Upper lobe of right lung (tissue), 1 donor: ENCODE measurements at regions not wholly inside any gene's neighbourhood (a gene's known extent, or its start where the extent isn't known, plus 50 kb on each side); places are given as distances from the start of the nearest gene placed in this dataset.
A peak's percentile ranks its signal among the peaks of the same experiment; 100 is the strongest.

Experiments used
- ATAC-seq: fragments of 200-7000 bp; cut with Tn5 transposase; one replicate; pipeline ENCODE4 v1.9.1; 2020; ENCODE audit warnings: mild to moderate bottlenecking, moderate library complexity
- DNase-seq: peaks from one replicate; pipeline ENCODE4 v3.0.0-alpha.2; 2020
- H3K27ac ChIP-seq: fragments of 200-600 bp; one replicate; pipeline ENCODE4 v1.8.0; 2022
- H3K27me3 ChIP-seq: fragments of 200-600 bp; one replicate; pipeline ENCODE4 v1.8.0; 2022; ENCODE audit warnings: mild to moderate bottlenecking
- H3K36me3 ChIP-seq: fragments of 200-600 bp; one replicate; pipeline ENCODE4 v1.8.0; 2022
- H3K4me1 ChIP-seq: fragments of 200-600 bp; one replicate; pipeline ENCODE4 v1.8.0; 2022
- H3K4me3 ChIP-seq: fragments of 200-600 bp; one replicate; pipeline ENCODE4 v1.8.0; 2022; ENCODE audit warnings: mild to moderate bottlenecking
- H3K9me3 ChIP-seq: fragments of 200-600 bp; one replicate; pipeline ENCODE4 v1.8.0; 2022
- intact Hi-C: fragments of 100-400 bp; cut with DNase I; formaldehyde crosslinking; loops from one replicate; pipeline ENCODE4 v1.11.0; 2022
- TF ChIP-seq, protein P1 (sequence below): fragments of 200-600 bp; IDR thresholded peaks from one replicate; pipeline ENCODE4 v1.8.0; 2022; ENCODE audit warnings: antibody characterized with exemption
- donor health status: DM: no; HTN: yes; CAD: no; lungs with severe emphysema.

DNA sequence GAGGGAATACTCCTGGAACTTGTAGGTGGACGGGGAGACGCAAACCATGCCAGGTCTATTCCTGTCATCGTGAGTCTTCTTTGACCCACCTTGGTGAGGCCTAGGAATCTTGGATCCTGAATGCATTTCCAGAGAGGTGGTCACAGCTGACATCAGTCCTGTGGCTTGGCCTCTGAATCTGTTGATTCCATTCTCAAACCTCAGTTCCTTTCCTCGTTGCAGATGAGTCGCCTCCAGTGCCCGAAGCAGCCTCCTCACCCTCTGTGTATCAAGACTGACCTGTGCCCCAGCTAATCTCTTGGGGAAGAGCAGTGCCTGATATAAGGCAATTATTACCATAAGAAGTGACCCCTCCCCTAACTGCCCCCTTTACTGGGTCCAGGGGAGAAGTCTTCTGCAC is 118.1 kb downstream of the SMIM20 start:
- Histone ChIP-seq H3K27me3 (no peaks in the 10 kb centered on the region), H3K36me3 (no peaks in the 10 kb centered on the region), H3K4me3 (no peak overlapping the region), H3K27ac (no peak overlapping the region), H3K4me1 (peaks cover 4% of the 10 kb centered on the region), H3K9me3 (no peaks in the 10 kb centered on the region)
- DNase-seq (no peak), ATAC-seq (no peak)
- intact Hi-C loops, result no loop called here
- TF ChIP-seq, protein P1, sequence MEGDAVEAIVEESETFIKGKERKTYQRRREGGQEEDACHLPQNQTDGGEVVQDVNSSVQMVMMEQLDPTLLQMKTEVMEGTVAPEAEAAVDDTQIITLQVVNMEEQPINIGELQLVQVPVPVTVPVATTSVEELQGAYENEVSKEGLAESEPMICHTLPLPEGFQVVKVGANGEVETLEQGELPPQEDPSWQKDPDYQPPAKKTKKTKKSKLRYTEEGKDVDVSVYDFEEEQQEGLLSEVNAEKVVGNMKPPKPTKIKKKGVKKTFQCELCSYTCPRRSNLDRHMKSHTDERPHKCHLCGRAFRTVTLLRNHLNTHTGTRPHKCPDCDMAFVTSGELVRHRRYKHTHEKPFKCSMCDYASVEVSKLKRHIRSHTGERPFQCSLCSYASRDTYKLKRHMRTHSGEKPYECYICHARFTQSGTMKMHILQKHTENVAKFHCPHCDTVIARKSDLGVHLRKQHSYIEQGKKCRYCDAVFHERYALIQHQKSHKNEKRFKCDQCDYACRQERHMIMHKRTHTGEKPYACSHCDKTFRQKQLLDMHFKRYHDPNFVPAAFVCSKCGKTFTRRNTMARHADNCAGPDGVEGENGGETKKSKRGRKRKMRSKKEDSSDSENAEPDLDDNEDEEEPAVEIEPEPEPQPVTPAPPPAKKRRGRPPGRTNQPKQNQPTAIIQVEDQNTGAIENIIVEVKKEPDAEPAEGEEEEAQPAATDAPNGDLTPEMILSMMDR, result no peak

DNA sequence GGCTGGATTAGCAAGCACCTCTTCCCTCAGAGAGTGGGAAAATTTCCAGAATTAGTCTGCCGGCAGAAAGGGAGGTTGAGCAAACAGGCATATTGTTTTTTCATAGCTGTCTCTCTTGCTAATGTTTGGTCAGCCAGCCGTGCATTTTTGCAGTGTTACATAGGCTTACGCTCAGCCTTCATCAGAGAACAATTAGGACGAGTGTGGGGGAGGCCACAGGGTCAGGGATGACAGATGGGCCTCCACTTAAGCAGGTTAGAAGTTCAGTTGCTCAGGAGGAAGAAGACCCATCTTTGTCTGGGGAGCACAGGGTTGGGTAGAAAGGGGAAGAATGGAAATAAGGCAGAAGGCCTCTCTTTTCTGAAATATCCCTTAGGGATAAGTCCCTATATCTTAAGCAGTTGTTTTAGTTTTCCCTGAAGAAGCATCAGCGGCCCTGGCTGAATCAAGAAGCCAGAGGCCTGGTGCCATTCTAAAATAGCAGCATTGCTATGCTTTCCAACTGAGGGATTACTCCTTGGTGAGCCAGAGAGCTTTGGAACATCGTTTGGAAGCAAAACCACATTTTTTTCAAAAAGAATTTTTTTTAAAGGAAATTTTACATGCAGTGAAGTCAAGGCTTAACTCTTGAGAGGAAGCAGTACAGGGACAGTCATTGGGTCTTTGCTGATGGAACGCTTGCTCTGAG is 118.8 kb downstream of the SMIM20 start:
- Histone ChIP-seq H3K36me3 (no peaks in the 10 kb centered on the region), H3K27ac (peak overlapping the region; percentile 12), H3K4me3 (no peak overlapping the region), H3K27me3 (no peaks in the 10 kb centered on the region), H3K4me1 (peaks cover 4% of the 10 kb centered on the region), H3K9me3 (no peaks in the 10 kb centered on the region)
- no peak for DNase-seq
- no peak for ATAC-seq
- TF ChIP-seq, protein P1, result no peak
- intact Hi-C loops, result no loop called here

DNA sequence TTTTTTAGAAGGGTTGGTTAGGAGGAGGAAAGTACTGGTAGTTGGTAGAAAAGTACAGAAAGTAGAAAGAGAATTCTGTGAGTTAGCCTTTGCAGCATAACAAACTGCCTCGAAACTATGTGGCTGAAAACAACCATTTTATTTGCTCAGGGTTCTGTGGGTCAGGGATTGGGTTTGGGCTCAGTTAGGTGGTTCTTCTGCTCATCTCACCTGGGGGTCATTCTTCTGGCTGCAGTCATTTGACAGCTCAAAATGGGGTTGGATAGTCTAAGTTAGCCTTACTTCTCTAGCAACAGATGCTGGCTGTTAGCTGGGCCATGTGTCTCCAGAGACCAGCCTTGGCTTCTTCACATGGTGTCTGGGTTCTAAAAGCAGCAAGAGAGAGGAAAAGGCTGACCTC is 119.4 kb downstream of the SMIM20 start:
- Histone ChIP-seq H3K4me1 (peaks cover 4% of the 10 kb centered on the region), H3K27ac (no peak overlapping the region), H3K27me3 (no peaks in the 10 kb centered on the region), H3K36me3 (no peaks in the 10 kb centered on the region), H3K4me3 (no peak overlapping the region), H3K9me3 (no peaks in the 10 kb centered on the region)
- ATAC-seq (no peak), DNase-seq (no peak)
- intact Hi-C loops, result no loop called here
- TF ChIP-seq, protein P1, result no peak

DNA sequence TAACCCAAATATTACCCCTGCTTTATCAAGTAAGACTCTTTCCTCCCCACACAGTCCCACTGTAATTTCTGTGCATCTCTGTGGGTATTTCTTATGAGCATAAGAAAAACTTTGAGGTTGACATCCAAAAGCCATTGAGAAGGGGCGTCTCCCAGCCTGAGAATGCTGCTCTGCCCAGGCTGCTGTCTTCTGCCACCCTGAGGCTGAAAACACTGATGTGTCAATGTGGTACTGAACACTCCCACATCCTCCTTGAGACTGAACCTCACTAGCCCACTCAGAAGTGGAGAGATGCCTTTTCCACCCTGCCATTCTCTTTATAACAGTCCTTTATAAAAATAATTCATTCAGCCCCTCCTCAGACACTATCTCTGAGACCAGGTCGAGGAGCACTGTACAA is 120.8 kb downstream of the SMIM20 start:
- no peak overlapping the region for H3K27ac ChIP-seq
- ATAC-seq (no peak), DNase-seq (no peak)
- intact Hi-C loops, result no loop called here
- no peaks in the 10 kb centered on the region for H3K27me3 ChIP-seq
- no peaks in the 10 kb centered on the region for H3K4me1 ChIP-seq
- no peaks in the 10 kb centered on the region for H3K36me3 ChIP-seq
- no peaks in the 10 kb centered on the region for H3K9me3 ChIP-seq
- no peak overlapping the region for H3K4me3 ChIP-seq
- TF ChIP-seq, protein P1, result no peak

DNA sequence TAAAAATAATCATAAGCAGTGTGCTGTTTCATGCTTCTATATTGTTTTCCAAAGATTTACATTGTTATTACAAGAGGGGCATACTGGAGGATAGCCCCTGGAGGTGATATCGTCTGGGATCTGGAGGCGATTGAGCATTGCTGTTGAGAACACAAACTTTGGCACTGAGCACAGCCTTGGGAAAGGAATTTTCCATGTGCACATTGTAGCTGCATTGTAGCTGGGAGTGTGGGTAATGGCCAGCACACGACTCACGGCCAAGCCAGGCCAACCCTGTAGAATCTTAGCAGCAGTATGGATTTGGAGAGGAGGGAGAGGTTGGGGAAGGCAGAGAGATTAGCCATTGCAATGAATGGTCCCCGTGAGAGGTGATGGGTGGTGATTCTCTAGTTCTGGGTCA is 121.9 kb downstream of the SMIM20 start:
- TF ChIP-seq, protein P1, result no peak
- ATAC-seq (no peak), DNase-seq (no peak)
- Histone ChIP-seq H3K27ac (no peak overlapping the region), H3K4me3 (no peak overlapping the region), H3K9me3 (no peaks in the 10 kb centered on the region), H3K4me1 (peaks cover 5% of the 10 kb centered on the region), H3K27me3 (no peaks in the 10 kb centered on the region), H3K36me3 (no peaks in the 10 kb centered on the region)
- intact Hi-C loops, result no loop called here
